ENCODE measurements at regions not wholly inside any gene's neighbourhood (a gene's known extent, or its start where the extent isn't known, plus 50 kb on each side); places are given as distances from the start of the nearest gene placed in this dataset.

DNA sequence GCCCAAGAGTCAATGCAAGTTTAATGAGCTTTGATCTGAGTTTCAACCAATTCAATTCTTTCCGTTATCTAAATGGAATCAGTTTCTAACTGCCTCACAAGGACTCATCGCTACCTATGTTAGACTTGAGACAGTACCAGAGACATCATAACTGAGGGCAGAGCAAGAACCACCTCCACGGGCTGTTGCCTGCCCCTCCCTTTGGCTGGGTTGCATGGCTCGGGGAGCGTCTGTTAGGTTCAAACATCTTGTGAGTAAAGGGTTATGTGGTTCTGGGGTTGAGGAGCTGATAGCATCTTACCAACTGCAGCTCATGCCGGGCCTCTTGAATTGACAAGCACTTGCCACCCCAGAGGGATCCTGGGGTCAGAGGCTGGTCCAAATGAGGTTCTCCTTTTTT is 457.9 kb downstream of the ENC1 start:
- Histone ChIP-seq H3K9me3 (ENCODE audit: low read length) (no peaks in the 10 kb centered on the region), H3K36me3 (ENCODE audit: insufficient read depth, low read length) (no peaks in the 10 kb centered on the region), H3K27me3 (ENCODE audit: insufficient read depth, low read length) (no peaks in the 10 kb centered on the region), H2AFZ (ENCODE audit: low read depth, low read length) (no peak overlapping the region), H3K4me1 (ENCODE audit: insufficient read depth, low read length) (peaks cover 49% of the 10 kb centered on the region), H3K4me3 (ENCODE audit: low read length) (no peak overlapping the region)

DNA sequence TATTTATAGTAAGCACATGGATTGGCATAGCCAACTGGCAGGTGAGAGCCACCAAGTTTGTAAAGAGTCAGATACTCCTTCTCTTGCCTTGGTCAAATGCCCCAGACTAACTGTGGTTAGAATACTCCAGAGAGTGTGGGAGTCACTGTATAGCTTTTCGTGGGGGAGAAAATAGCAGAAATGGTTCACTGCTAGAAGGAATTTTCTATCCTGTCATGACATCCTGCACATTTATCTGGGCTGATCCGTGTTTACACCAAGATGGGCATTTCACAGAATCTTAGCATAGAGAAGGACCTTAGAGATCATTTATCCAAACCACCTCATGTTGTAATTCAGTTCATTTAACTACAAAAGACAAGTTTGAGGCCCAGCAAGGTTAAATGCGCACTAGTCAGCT is 460.8 kb downstream of the ENC1 start:
- no peaks in the 10 kb centered on the region for H3K9me3 ChIP-seq (ENCODE audit: low read length)
- peaks cover 27% of the 10 kb centered on the region for H3K4me1 ChIP-seq (ENCODE audit: insufficient read depth, low read length)
- no peak overlapping the region for H2AFZ ChIP-seq (ENCODE audit: low read depth, low read length)
- H3K4me3 ChIP-seq (ENCODE audit: low read length), result no peak overlapping the region
- H3K27me3 ChIP-seq (ENCODE audit: insufficient read depth, low read length), result no peaks in the 10 kb centered on the region
- H3K36me3 ChIP-seq (ENCODE audit: insufficient read depth, low read length), result no peaks in the 10 kb centered on the region

DNA sequence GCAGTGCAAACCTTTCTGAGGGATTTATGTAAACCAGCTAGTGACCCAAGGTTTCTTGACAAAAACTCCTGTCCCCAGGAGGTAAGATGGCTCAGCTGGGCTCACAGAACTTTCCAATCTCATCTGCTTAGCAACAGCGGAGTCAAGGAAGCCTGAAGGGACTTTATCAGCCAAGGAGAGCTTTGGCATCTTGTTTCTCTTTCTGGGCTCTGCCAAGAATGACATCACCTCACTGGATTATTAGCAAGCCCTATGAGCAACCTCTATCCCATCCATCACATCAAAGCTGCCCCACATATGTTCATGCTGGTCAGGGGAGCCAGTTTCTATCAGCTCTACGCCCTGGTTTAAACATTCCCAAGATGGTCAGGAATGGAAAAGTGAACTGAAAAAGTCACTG is 461.3 kb downstream of the ENC1 start:
- H3K36me3 ChIP-seq (ENCODE audit: insufficient read depth, low read length), result no peaks in the 10 kb centered on the region
- no peak overlapping the region for H2AFZ ChIP-seq (ENCODE audit: low read depth, low read length)
- H3K4me3 ChIP-seq (ENCODE audit: low read length), result no peak overlapping the region
- no peaks in the 10 kb centered on the region for H3K9me3 ChIP-seq (ENCODE audit: low read length)
- peaks cover 27% of the 10 kb centered on the region for H3K4me1 ChIP-seq (ENCODE audit: insufficient read depth, low read length)
- no peaks in the 10 kb centered on the region for H3K27me3 ChIP-seq (ENCODE audit: insufficient read depth, low read length)

DNA sequence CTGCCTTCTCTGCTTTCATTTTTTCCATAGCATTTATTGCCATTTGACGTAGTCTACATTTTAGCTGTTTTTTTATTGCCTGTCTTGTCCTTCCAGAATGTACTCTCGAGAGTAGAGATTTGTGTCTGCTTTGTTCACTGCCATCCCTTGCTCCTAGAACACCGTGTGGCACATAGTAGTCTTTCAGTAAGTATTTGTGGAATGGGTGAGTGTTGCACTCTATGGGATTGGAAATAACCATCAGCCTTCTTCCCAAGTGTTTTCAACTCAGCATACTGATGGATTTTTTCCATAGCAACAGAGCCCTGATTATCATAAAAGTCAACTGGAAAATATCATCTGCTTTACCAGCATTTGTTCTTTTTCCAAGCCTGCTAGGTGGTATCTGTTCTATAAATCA is 462.6 kb downstream of the ENC1 start:
- no peak overlapping the region for H3K4me3 ChIP-seq (ENCODE audit: low read length)
- H3K9me3 ChIP-seq (ENCODE audit: low read length), result no peaks in the 10 kb centered on the region
- H2AFZ ChIP-seq (ENCODE audit: low read depth, low read length), result no peak overlapping the region
- no peaks in the 10 kb centered on the region for H3K36me3 ChIP-seq (ENCODE audit: insufficient read depth, low read length)
- H3K27me3 ChIP-seq (ENCODE audit: insufficient read depth, low read length), result no peaks in the 10 kb centered on the region
- H3K4me1 ChIP-seq (ENCODE audit: insufficient read depth, low read length), result peaks cover 27% of the 10 kb centered on the region

DNA sequence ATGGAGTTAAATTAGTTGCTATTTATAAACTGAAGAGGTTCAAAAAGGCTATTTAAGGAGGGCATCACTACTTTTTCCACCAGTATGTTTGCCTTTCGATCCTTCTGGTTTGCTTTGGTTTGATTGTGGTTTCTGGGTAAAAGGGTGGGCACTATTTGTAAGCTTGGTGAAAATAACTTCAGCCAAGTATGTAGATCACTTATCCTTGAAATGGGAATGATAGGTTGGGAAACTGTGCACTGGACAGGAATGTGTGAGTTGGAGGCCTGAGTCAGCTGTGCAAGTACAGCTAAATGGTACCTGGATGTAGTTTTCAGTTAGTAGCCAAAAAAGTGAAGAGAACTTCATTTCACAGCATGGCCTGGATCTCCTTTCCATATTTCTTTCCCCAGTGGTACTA is 466.2 kb downstream of the ENC1 start:
- Histone ChIP-seq H3K4me3 (ENCODE audit: low read length) (no peak overlapping the region), H3K27me3 (ENCODE audit: insufficient read depth, low read length) (no peaks in the 10 kb centered on the region), H3K9me3 (ENCODE audit: low read length) (no peaks in the 10 kb centered on the region), H3K36me3 (ENCODE audit: insufficient read depth, low read length) (no peaks in the 10 kb centered on the region), H3K4me1 (ENCODE audit: insufficient read depth, low read length) (peaks cover 18% of the 10 kb centered on the region), H2AFZ (ENCODE audit: low read depth, low read length) (no peak overlapping the region)

DNA sequence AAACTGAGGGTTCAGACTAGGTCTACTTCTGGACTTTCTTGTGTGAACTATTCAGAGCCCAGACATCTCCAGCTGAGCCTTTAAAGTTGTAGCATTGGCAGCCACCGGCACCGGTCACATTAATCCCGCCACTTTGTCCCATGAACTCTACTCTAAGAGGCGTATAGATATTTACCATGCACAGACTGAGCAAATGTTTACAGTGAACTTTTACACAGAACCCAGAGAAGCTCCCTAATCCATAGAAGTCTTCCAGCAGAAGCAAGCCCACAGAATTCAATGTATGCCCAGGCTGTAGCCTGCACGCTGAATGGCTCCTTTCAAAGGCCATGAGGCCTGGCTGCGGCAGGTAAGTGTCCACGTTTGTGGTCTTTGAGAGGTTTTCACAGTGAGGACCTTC is 466.9 kb downstream of the ENC1 start:
- Histone ChIP-seq H3K4me1 (ENCODE audit: insufficient read depth, low read length) (peaks cover 11% of the 10 kb centered on the region), H3K4me3 (ENCODE audit: low read length) (no peak overlapping the region), H3K9me3 (ENCODE audit: low read length) (no peaks in the 10 kb centered on the region), H3K36me3 (ENCODE audit: insufficient read depth, low read length) (no peaks in the 10 kb centered on the region), H2AFZ (ENCODE audit: low read depth, low read length) (no peak overlapping the region), H3K27me3 (ENCODE audit: insufficient read depth, low read length) (no peaks in the 10 kb centered on the region)

DNA sequence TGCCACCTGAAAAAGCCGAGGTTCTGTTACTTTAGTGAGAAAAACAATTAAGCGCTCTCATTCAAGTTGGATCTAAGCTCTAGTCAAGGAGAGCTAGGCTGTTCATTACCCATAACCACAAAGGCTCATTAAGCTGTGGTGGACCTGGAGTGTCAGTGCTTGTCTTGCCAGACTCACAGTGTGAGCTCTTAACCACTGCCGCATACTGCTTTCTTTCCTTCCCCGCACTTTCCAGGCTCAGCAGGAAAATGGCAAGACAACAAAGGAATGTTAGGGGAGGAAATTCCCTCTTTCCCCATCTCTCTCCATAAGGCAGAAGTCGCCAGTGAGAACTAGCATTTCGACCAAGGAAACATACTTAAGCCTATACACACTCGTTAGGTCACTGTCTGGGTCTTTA is 467.3 kb downstream of the ENC1 start:
- no peaks in the 10 kb centered on the region for H3K36me3 ChIP-seq (ENCODE audit: insufficient read depth, low read length)
- no peaks in the 10 kb centered on the region for H3K27me3 ChIP-seq (ENCODE audit: insufficient read depth, low read length)
- H2AFZ ChIP-seq (ENCODE audit: low read depth, low read length), result no peak overlapping the region
- no peak overlapping the region for H3K4me3 ChIP-seq (ENCODE audit: low read length)
- no peaks in the 10 kb centered on the region for H3K9me3 ChIP-seq (ENCODE audit: low read length)
- H3K4me1 ChIP-seq (ENCODE audit: insufficient read depth, low read length), result peaks cover 6% of the 10 kb centered on the region

DNA sequence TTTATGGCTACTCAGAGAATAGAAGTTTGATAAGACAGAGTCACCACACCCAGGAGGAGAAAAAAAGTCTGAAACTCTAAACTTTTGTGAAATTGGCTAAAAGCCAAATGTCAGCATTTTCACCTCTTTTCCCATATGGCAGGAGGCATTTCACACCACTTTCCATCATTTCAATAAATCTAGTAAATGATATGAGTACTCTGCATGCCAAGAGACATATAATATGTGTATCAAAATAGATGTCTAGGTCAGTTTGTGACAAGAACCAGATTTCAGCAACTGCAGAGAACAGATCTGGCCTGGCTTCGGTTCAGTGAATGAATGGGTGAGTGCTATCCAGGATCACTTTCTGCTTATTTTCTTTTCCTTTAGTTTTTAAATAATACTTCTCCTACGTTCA is 470.8 kb downstream of the ENC1 start:
- H3K9me3 ChIP-seq (ENCODE audit: low read length), result no peaks in the 10 kb centered on the region
- H3K27me3 ChIP-seq (ENCODE audit: insufficient read depth, low read length), result no peaks in the 10 kb centered on the region
- no peaks in the 10 kb centered on the region for H3K36me3 ChIP-seq (ENCODE audit: insufficient read depth, low read length)
- H2AFZ ChIP-seq (ENCODE audit: low read depth, low read length), result no peak overlapping the region
- H3K4me1 ChIP-seq (ENCODE audit: insufficient read depth, low read length), result no peaks in the 10 kb centered on the region
- no peak overlapping the region for H3K4me3 ChIP-seq (ENCODE audit: low read length)

DNA sequence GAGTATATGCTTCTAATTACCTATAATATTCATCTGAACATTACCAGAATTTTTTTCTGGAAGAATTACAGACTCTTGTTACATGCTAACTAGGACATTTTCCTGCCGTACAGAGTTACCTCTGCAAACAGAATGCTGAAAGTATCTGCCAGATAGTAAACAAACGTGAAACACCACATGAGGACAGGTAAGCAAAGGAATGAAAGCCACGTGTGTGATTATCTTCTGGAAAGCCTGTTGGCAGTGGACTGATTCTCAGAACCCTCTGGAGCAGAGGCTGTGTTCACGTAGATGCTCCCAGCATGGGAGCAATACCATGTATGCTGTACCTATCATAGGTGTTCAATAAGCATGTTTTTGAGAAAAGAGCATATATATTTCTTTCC is 472.6 kb downstream of the ENC1 start:
- Histone ChIP-seq H3K36me3 (ENCODE audit: insufficient read depth, low read length) (no peaks in the 10 kb centered on the region), H3K27me3 (ENCODE audit: insufficient read depth, low read length) (no peaks in the 10 kb centered on the region), H3K4me3 (ENCODE audit: low read length) (no peak overlapping the region), H3K4me1 (ENCODE audit: insufficient read depth, low read length) (no peaks in the 10 kb centered on the region), H2AFZ (ENCODE audit: low read depth, low read length) (no peak overlapping the region), H3K9me3 (ENCODE audit: low read length) (no peaks in the 10 kb centered on the region)

DNA sequence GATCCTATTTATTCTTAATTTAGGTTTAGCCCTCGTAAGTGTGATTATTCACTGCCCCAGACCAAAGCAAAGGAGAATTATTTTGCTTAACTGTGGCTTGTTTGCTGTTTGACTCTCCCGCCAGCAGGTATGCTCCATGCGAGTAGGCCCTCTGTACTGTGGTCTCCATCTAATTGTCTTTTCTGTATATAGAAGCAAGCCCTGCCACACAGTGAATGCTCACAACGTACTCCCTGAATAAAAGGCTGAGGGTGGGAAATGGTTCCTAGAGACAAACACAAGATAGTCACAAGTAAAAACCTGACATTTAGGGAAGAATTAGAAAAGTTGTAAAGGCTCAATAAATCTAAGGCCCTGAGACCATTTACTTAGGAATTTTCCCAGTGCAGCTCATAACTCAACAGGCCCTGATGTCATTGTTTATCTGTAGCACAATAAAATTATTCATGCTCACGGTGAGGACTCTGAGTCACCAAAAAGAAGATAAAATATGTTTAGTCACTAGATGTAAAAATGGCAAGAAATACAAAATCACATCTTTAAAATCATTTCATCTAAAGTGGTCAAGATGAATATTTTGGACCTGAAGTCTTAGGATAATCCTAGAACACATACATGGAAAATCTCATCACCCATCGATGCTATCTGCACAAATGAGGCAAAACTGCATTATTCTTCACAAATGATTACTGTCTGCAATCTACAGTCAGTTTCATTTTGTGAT is 473.2 kb downstream of the ENC1 start:
- Histone ChIP-seq H3K27me3 (ENCODE audit: insufficient read depth, low read length) (no peaks in the 10 kb centered on the region), H2AFZ (ENCODE audit: low read depth, low read length) (no peak overlapping the region), H3K9me3 (ENCODE audit: low read length) (no peaks in the 10 kb centered on the region), H3K4me3 (ENCODE audit: low read length) (no peak overlapping the region), H3K36me3 (ENCODE audit: insufficient read depth, low read length) (no peaks in the 10 kb centered on the region), H3K4me1 (ENCODE audit: insufficient read depth, low read length) (no peaks in the 10 kb centered on the region)

DNA sequence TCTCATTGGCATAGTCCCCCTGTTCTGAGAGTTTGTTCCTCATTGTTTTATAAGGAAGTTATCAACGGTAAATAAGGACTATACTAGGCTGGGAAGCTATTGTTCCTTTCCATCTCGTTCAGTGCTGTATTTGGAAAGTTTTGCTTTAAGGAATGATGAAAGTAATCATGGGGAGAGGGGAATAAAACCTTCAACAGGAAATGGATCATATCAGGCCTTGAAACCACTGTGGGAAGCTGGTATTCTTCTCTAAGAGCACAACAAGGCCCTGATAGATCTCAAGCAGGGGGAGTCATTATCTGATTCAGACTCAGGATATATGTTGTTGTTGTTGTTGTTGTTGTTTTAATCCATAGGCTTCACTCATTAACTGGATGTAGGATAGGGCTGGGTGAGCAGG is 474.5 kb downstream of the ENC1 start:
- H3K4me3 ChIP-seq (ENCODE audit: low read length), result no peak overlapping the region
- H3K9me3 ChIP-seq (ENCODE audit: low read length), result no peaks in the 10 kb centered on the region
- H3K36me3 ChIP-seq (ENCODE audit: insufficient read depth, low read length), result no peaks in the 10 kb centered on the region
- H3K4me1 ChIP-seq (ENCODE audit: insufficient read depth, low read length), result no peaks in the 10 kb centered on the region
- H2AFZ ChIP-seq (ENCODE audit: low read depth, low read length), result no peak overlapping the region
- no peaks in the 10 kb centered on the region for H3K27me3 ChIP-seq (ENCODE audit: insufficient read depth, low read length)

DNA sequence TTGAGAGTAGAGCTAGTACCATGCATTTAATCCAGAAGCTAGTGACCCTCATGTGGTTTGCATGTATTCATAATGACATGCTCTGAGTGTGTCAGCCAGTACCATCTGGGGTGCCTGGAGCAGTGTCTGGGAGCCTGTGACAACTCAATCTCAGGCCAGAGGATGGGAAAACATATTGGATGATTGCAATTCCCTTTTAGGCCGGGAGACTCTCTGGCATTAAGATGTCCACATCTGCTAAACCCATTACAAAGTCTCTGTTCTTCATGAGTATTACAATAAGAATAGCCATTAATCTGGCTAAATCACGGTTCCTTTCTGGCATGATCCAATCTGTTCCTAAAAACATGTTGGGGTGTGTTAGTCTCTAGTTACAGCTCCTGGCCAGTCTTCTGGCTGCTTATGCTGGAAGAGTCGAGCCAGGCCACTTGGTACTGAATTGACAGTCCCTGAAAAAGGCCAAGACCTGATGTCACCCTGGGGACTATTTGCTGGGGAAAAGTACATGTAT is 475.7 kb downstream of the ENC1 start:
- H2AFZ ChIP-seq (ENCODE audit: low read depth, low read length), result no peak overlapping the region
- no peaks in the 10 kb centered on the region for H3K36me3 ChIP-seq (ENCODE audit: insufficient read depth, low read length)
- H3K9me3 ChIP-seq (ENCODE audit: low read length), result no peaks in the 10 kb centered on the region
- H3K4me3 ChIP-seq (ENCODE audit: low read length), result no peak overlapping the region
- no peaks in the 10 kb centered on the region for H3K4me1 ChIP-seq (ENCODE audit: insufficient read depth, low read length)
- no peaks in the 10 kb centered on the region for H3K27me3 ChIP-seq (ENCODE audit: insufficient read depth, low read length)

DNA sequence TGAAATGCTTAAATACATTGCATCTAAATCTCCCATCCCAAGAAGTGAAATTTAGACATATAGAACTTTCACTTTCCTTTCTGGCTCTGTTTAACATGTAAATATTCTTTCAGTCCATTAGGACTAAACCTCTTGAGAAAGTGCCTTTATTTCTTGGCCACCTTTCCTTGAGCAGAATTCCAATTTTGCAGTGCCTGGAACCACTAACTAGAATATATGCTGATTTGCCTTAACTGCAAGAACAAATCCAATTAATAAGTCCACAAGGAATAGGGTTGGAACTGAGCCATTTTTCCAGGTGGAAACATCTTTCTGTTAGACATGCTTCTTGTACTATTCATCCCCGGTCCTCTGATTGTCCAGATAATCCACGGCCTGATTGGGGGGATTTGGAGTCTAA is 478.0 kb downstream of the ENC1 start:
- Histone ChIP-seq H3K9me3 (ENCODE audit: low read length) (no peaks in the 10 kb centered on the region), H3K27me3 (ENCODE audit: insufficient read depth, low read length) (no peaks in the 10 kb centered on the region), H3K4me3 (ENCODE audit: low read length) (no peak overlapping the region), H3K36me3 (ENCODE audit: insufficient read depth, low read length) (no peaks in the 10 kb centered on the region), H2AFZ (ENCODE audit: low read depth, low read length) (no peak overlapping the region), H3K4me1 (ENCODE audit: insufficient read depth, low read length) (no peaks in the 10 kb centered on the region)

DNA sequence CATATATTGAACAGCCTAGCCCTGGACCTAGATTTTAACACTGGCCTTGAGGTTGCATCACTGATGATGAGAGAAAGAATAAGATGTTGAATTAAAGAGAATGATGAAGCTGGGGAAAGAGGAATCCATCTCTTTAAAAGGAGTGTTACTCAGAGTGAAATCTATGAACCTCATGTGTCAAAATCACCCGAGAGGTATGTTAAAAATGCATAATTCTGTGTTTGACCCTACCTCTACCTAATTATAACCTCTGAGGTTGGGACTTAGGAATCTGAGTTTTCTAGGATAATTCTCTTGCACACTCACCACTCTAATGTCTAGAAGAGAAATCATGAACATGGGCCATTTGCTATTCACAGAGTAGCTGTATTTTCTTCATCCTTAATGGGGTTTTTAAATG is 479.4 kb downstream of the ENC1 start:
- Histone ChIP-seq H3K4me1 (ENCODE audit: insufficient read depth, low read length) (no peaks in the 10 kb centered on the region), H3K36me3 (ENCODE audit: insufficient read depth, low read length) (no peaks in the 10 kb centered on the region), H2AFZ (ENCODE audit: low read depth, low read length) (no peak overlapping the region), H3K4me3 (ENCODE audit: low read length) (no peak overlapping the region), H3K9me3 (ENCODE audit: low read length) (no peaks in the 10 kb centered on the region), H3K27me3 (ENCODE audit: insufficient read depth, low read length) (no peaks in the 10 kb centered on the region)

Measured in neuron (in vitro differentiated cells).